ENCODE measurements at regions not wholly inside any gene's neighbourhood (a gene's known extent, or its start where the extent isn't known, plus 50 kb on each side); places are given as distances from the start of the nearest gene placed in this dataset.

- TF ChIP-seq, protein P1, sequence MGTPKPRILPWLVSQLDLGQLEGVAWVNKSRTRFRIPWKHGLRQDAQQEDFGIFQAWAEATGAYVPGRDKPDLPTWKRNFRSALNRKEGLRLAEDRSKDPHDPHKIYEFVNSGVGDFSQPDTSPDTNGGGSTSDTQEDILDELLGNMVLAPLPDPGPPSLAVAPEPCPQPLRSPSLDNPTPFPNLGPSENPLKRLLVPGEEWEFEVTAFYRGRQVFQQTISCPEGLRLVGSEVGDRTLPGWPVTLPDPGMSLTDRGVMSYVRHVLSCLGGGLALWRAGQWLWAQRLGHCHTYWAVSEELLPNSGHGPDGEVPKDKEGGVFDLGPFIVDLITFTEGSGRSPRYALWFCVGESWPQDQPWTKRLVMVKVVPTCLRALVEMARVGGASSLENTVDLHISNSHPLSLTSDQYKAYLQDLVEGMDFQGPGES (IDR thresholded peaks at IDR 0.05; ENCODE audit: low read depth, low read length), result no peak
- no peak for TF ChIP-seq NRF1 (IDR thresholded peaks at IDR 0.05; ENCODE audit: low read depth, low read length)
- TF ChIP-seq, protein P2, sequence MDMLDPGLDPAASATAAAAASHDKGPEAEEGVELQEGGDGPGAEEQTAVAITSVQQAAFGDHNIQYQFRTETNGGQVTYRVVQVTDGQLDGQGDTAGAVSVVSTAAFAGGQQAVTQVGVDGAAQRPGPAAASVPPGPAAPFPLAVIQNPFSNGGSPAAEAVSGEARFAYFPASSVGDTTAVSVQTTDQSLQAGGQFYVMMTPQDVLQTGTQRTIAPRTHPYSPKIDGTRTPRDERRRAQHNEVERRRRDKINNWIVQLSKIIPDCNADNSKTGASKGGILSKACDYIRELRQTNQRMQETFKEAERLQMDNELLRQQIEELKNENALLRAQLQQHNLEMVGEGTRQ (IDR thresholded peaks at IDR 0.05; ENCODE audit: borderline replicate concordance, low read depth, low read length), result no peak
- no peaks in the 10 kb centered on the region for H3F3A ChIP-seq (replicated peaks; ENCODE audit: insufficient read depth)
- H2AFZ ChIP-seq (ENCODE audit: low read depth), result no peak overlapping the region
- no peak overlapping the region for H3K9ac ChIP-seq
- no peaks in the 10 kb centered on the region for H3K79me2 ChIP-seq (ENCODE audit: insufficient read depth)
- H4K20me1 ChIP-seq (ENCODE audit: insufficient read depth), result no peaks in the 10 kb centered on the region
- H3K4me1 ChIP-seq (ENCODE audit: control insufficient read depth in 1 of 2, insufficient read depth in 2 of 2, low read depth in 1 of 2, low read length in 1 of 2), result no peaks in the 10 kb centered on the region
- no peak overlapping the region for H3K27ac ChIP-seq (ENCODE audit: low read depth in 2 of 2, low read length in 1 of 2)
- H3K9me2 ChIP-seq, result no peaks in the 10 kb centered on the region
- no peaks in the 10 kb centered on the region for H3K36me3 ChIP-seq (replicated peaks in 1 of 2; ENCODE audit: control insufficient read depth in 1 of 2, insufficient read depth in 2 of 2, low read length in 1 of 2)
- ChIA-PET POLR2A (no interaction called here), CTCF (interaction anchor here (1.0 kb wide), 1 partner anchor 506 kb away, joined by 3 read pairs; no protein-coding TSS in a partner anchor)
- 11% methylated on average over 5 of the region's 5 CpGs for WGBS (ENCODE audit: low lambda C conversion rate)
- no peak for DNase-seq
- H3K9me3 ChIP-seq, result no peaks in the 10 kb centered on the region
- H3K4me2 ChIP-seq, result no peak overlapping the region
- H3K27me3 ChIP-seq (ENCODE audit: insufficient read depth), result no peaks in the 10 kb centered on the region
- no peak overlapping the region for H3K4me3 ChIP-seq (ENCODE audit: low read depth in 2 of 2, low read length in 1 of 2)
Observed at GRCh38 chr5:130277002-130277401, 372.7 kb downstream of the CHSY3 start.

DNA sequence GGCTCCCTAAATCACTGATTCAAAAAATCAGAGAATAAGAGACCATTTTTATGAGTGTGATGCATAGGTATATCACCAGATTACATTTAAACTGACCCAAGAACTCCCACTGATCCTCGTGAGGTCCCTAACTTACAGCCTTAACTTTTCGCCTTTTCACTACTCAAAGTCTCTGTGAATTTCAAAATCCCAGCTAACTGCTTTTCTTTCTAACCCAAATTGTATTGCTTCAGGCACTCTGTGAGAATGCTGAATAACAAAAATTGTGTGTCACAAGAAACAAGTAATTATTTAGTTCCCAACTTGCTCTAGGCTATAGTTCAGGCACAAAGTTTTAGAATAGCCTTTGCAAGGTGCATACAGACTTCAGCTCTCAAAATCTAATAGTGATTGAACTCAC is 368.6 kb downstream of the CHSY3 start:
- Histone ChIP-seq H3K27ac (ENCODE audit: low read depth in 2 of 2, low read length in 1 of 2) (no peak overlapping the region), H3K9me3 (no peaks in the 10 kb centered on the region), H3K4me2 (no peak overlapping the region), H3K4me3 (ENCODE audit: low read depth in 2 of 2, low read length in 1 of 2) (no peak overlapping the region), H3K4me1 (ENCODE audit: control insufficient read depth in 1 of 2, insufficient read depth in 2 of 2, low read depth in 1 of 2, low read length in 1 of 2) (no peaks in the 10 kb centered on the region), H3K9me2 (no peaks in the 10 kb centered on the region), H3K9ac (no peak overlapping the region), H3F3A (replicated peaks; ENCODE audit: insufficient read depth) (no peaks in the 10 kb centered on the region), H3K36me3 (replicated peaks in 1 of 2; ENCODE audit: control insufficient read depth in 1 of 2, insufficient read depth in 2 of 2, low read length in 1 of 2) (no peaks in the 10 kb centered on the region), H3K79me2 (ENCODE audit: insufficient read depth) (no peaks in the 10 kb centered on the region), H3K27me3 (ENCODE audit: insufficient read depth) (no peaks in the 10 kb centered on the region), H4K20me1 (ENCODE audit: insufficient read depth) (no peaks in the 10 kb centered on the region), H2AFZ (ENCODE audit: low read depth) (no peak overlapping the region)
- 0% methylated on average over 2 of the region's 2 CpGs for WGBS (ENCODE audit: low lambda C conversion rate)
- no peak for DNase-seq
- TF ChIP-seq FOSL2 (IDR thresholded peaks at IDR 0.05; ENCODE audit: borderline replicate concordance, low read depth) (no peak), SMC3 (IDR thresholded peaks at IDR 0.05; ENCODE audit: low read depth, low read length) (no peak), GABPA (IDR thresholded peaks at IDR 0.05; ENCODE audit: low read depth) (no peak), MAX (IDR thresholded peaks at IDR 0.05; ENCODE audit: low read depth) (no peak), CHD2 (IDR thresholded peaks at IDR 0.05; ENCODE audit: low read length, partially characterized antibody) (no peak), RAD21 (IDR thresholded peaks at IDR 0.05; ENCODE audit: low read length) (no peak), FOXJ3 (CRISPR knock-in tag; IDR thresholded peaks at IDR 0.05) (no peak), RXRA (IDR thresholded peaks at IDR 0.05; ENCODE audit: borderline replicate concordance, low read depth) (no peak), MXI1 (IDR thresholded peaks at IDR 0.05; ENCODE audit: low read depth, low read length) (no peak)
- TF ChIP-seq, protein P3, sequence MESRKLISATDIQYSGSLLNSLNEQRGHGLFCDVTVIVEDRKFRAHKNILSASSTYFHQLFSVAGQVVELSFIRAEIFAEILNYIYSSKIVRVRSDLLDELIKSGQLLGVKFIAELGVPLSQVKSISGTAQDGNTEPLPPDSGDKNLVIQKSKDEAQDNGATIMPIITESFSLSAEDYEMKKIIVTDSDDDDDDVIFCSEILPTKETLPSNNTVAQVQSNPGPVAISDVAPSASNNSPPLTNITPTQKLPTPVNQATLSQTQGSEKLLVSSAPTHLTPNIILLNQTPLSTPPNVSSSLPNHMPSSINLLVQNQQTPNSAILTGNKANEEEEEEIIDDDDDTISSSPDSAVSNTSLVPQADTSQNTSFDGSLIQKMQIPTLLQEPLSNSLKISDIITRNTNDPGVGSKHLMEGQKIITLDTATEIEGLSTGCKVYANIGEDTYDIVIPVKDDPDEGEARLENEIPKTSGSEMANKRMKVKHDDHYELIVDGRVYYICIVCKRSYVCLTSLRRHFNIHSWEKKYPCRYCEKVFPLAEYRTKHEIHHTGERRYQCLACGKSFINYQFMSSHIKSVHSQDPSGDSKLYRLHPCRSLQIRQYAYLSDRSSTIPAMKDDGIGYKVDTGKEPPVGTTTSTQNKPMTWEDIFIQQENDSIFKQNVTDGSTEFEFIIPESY (IDR thresholded peaks at IDR 0.05; ENCODE audit: borderline replicate concordance, low read depth), result no peak
- POLR2A ChIA-PET, result no interaction called here
- CTCF ChIA-PET, result no interaction called here
